K562 (cell line): ENCODE measurements at regions not wholly inside any gene's neighbourhood (a gene's known extent, or its start where the extent isn't known, plus 50 kb on each side); places are given as distances from the start of the nearest gene placed in this dataset.

Source experiments
- PPARD ChIP-seq: fragments of 250-450 bp; sonication (Bioruptor Pico); IDR thresholded peaks from 2 replicates; pipeline ENCODE4 v1.8.0; 2022; ENCODE audit warnings: inconsistent platforms, mild to moderate bottlenecking, moderate library complexity
- PTRF ChIP-seq: fragments of 450-650 bp; IDR thresholded peaks from 2 replicates; pipeline ENCODE4 v1.6.1; 2016; ENCODE audit warnings: mild to moderate bottlenecking, missing genetic modification characterization, missing compliant biosample characterization
- ZFP36 ChIP-seq: fragments of 150-350 bp; IDR thresholded peaks from 2 replicates; pipeline ENCODE4 v1.6.1; 2018; ENCODE audit warnings: low read length, low read depth; ENCODE audit not compliant: partially characterized antibody

- no peak for TF ChIP-seq PTRF (tag)
- TF ChIP-seq ZFP36, result no peak
- TF ChIP-seq PPARD (CRISPR knock-in tag), result no peak
These were observed 202.0 kb downstream of the GLI2 start for GRCh38 chr2:120937686-120938044.
